NCI-H526 (cell line): ENCODE measurements at regions not wholly inside any gene's neighbourhood (a gene's known extent, or its start where the extent isn't known, plus 50 kb on each side); places are given as distances from the start of the nearest gene placed in this dataset.
"Not testable (repeated sequence)": the region's sequence is repeated elsewhere in the genome, so short reads cannot be mapped to it uniquely, and the experiment has no call there.

Experiments used
- DNase-seq, 2 experiments: peaks; one replicate each; lab custom pipeline; 2025; lab: John Stamatoyannopoulos, UW

- no peak for DNase-seq
Measured at GRCh38 chr2:145910416-145910815, 1390.5 kb upstream of the ZEB2 start.

DNA sequence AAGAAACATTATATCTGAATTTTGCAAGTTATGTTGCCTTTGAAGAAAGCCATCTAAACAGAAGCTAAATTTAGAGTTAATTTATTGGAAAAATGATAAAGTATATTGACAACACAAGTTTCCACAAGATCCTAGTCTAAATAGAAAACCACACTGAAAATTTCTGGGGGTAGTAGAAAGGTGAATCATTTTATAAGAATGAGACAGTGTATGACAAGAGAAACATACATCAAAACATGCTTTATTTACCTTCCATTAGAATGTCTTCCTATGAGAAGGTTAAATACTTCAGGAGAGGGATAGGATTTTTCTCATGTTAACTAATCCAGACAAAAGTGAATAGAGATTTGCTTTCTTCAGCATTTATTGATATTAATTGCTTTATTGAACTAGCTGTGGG is 1389.8 kb upstream of the ZEB2 start:
- no peak for DNase-seq

DNA sequence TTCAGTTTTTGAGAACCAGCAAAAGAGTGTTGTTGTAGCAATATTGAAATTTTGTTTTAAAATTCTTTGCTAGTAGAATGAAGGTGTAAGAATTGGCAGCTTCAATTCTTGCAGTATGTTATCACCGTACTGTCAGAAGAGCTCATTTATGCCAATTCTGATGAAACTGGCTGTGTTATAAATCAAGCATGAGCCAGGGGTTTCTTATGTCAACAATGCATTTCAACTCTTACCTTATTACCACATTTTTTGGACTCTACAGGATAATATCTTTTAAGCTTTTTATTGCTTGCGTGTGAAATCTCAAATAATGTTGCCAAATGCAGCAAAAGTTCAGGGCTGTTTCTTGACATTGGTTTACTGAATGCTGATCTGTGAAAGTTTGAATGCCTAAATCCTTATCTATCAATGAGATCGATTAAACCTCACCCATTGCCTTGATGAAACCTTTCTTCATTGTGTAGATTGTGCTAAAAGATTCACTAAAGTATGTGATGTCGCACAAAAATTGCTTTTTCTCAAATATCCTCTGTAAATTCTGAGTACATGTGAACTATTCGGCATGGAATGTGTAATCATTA is 1389.3 kb upstream of the ZEB2 start:
- no peak for DNase-seq

DNA sequence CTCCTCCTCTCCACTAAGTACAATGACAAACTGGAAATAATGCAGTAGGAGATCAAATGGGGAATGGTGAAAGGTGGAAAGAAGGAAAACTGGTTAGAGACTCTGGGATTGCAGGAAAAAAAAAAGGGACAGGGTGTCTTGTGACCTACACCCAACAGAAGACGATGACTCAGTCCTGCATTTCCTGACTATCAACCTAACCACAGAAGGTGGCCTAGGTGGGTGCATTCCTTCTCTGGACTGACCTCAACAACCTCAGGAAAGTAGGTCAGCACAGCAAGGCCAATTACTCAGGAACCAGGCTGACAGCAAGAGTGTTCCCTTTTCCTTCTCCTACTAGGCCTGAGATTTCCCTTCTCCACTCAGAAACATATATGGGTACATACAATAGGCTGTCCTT is 1386.4 kb upstream of the ZEB2 start:
- DNase-seq, result no peak

DNA sequence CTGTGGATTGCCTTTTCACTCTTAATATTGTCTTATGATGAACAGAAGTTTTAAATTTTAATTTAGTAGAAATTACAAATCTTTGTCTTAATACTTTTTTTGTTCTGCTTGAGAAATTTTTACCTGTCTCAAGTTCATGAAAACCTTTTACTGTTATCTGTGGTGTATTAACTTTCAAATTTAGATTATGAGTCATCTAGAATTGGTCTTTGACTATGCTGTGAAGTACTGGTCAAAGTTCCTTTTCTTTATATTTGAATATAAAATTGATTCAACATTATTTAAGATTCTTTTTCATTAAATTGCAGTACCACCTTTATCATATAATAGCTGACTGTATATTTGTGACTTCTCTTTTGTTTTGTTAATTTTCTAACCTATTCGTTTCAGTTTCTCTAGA is 1385.5 kb upstream of the ZEB2 start:
- no peak for DNase-seq

GRCh38 chr2:145897151-145897550 is 1377.2 kb upstream of the ZEB2 start:
- no peak for DNase-seq

DNA sequence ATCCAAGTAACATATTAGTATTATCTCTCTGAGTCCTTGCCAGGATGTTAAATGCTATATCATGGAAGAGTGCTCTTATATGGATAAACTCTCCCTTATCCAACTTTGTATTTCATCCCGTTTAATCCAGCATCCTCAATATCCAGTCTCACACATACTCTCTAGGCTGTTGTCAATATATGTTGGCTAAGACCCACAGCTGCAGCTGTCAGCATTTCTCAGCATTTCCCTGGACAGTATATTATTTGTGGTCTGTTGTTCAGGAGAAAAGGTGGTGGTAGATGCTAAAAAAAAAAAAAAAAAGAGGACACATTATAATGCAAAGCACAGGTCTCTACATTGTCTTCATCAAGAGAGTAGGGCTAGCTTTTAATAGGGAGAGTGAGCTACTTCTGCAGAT is 1368.0 kb upstream of the ZEB2 start:
- DNase-seq, result no peak

GRCh38 chr2:145880997-145881396 is 1361.1 kb upstream of the ZEB2 start:
- not testable (repeated sequence) for DNase-seq

DNA sequence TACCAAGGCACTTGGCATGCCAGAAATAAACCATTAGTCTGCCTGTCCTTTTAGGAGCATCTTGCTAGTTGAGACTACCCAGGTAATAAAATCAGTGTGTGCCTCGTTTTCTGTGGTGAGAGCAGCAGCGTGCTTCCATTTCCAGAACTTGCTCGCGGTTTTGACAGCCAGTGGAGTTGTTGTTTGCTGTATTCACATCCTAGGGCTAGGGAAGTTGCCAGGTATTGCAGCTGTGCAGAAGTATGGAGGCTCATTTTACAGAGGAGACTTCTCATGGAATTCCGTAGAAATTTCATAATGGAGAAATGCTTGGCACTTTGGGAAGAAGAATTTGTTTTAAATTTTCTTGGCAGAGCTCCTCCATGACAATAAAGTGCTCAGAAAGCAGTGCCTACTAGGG is 1355.1 kb upstream of the ZEB2 start:
- no peak for DNase-seq

DNA sequence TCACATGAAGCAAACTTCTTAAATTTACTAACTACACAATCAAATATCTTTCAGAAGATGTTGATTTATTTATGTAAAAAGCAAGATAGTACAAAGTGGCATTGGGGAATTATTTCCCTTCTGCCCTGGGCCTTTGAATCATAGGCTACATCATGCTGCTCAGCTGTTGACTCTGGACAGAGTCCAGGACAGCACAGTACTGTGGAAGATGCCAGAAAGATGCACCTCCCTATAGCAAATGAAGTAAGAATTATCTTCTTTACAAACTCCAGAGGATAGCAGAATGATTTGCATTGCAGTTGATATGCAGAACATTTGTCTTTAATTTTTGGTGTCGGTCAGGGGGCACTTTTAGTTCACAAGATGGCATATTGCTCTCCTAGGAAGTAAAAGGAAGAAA is 1354.5 kb upstream of the ZEB2 start:
- no peak for DNase-seq

DNA sequence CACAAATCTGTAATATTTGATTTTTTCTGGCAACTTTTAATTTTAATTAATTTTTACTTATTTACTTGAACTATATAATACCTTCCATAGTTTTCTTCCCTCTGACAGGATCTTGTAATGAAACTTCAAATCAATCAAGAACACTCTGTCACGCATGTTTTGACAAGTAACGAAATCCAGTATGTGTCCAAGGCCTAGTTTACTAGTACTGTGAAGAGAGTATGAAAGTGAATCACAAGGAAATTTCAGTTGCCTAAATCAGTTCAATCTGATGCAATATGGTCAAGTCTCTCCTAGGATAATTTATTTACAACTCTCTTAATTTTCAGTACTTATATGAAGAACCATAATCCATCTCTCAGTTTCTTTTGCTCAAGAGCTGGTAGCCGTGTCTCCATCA is 1344.6 kb upstream of the ZEB2 start:
- no peak for DNase-seq

DNA sequence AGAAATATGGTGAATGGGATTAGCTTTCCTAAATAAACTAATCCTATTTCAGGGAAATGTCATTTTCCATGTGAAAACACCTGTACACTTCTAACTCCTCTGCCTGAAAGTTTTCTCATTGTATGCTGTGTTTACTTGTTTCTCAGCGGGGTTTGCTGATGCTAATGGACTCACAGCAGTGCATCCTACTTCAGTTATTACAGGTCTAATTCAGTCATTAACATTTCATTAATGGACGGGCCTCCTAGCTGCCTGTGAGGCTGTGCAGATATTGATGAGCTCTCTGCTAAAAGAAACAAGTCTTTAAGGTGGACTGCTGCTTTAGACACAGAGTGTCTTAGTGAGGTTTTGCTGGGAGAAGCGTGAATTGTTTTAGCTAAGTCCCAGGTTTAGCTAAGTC is 1342.0 kb upstream of the ZEB2 start:
- DNase-seq, result no peak

GRCh38 chr2:145860083-145860482 is 1340.2 kb upstream of the ZEB2 start:
- DNase-seq, result no peak

- DNase-seq, result no peak
Measured at GRCh38 chr2:145855142-145855541, 1335.2 kb upstream of the ZEB2 start.

DNA sequence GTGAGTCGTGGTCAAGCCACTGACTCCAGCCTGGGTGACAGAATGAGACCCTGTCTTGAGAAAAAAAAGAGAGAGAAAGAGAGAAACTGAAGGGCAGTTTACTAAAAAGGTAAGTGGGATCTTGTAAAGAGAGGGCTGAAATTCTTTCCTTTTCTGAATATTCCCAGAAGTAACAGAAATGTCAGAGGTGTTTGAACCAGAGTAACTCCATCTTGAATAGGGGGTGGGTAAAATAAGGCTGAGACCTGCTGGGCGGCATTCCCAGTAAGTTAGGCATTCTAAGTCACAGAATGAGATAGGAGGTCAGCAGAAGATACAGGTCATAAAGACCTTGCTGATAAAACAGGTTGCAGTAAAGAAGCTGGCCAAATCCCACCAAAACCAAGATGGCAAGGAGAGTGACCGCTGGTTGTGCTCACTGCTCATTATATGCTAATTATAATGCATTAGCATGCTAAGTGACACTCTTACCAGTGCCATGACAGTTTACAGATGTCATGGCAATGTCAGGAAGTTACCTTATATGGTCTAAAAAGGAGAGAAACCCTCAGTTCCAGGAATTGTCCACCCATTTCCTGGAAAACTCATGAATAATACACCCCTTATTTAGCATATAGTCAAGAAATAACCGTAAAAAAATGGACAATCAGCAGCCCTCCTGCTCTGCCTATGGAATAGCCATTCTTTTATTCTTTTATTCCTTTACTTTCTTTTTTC is 1334.3 kb upstream of the ZEB2 start:
- no peak for DNase-seq

GRCh38 chr2:145851730-145852129 is 1331.8 kb upstream of the ZEB2 start:
- DNase-seq, result no peak

DNA sequence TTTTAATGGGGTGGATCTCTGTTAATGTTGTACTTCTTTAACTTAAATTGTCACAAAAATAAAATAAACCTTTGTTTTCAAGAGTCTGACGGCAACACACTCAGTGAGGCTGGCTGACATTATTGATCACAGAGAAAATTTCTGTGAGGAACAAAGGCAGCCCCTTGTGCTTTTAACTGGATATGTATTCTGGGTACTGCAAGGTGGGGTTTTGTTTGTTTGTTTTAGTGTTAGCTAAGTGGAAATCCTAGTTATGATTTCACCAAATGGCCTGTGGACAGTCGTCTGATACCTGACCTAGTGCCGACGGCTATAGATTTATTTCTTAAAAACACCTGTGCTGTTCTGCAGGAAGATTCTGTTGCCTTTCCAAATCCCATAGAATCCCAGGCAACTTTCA is 1329.5 kb upstream of the ZEB2 start:
- DNase-seq, result no peak

DNA sequence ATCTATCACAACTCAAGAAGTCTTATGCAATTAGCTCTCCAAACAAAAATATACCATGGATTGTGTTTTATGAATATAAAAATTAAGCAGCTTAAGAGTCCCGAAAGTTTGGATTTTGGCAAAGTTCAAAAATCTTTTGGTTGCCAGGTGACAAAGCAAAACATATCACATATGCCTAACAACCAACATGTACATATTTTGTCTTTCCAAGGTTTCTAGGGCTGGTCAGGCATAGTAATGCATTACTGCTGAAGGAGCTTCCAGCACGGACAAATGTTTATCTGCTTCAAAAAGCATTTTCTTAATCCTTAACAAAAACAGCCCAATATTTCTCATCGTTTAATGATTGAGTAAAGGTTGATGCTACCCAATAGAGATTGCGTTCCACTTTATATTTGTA is 1327.1 kb upstream of the ZEB2 start:
- DNase-seq, result no peak

DNA sequence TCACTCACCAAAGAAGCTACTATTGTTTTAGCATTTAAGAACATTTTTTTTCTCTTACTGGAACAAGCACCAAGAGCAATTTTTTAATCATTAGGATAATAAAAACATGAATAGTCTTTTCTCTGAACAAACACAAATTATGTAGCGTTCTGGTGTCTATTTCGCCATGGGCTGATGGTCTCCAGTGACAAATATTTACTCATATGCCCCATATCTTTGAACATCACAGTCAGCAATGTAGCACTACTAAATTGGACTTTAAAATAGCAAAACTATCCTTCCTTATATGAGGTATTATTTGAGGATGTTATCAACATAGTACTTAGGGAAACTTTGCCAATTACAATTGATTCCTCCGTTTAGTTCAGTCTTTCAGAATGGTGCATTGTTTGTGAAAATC is 1326.0 kb upstream of the ZEB2 start:
- no peak for DNase-seq

- DNase-seq, result peak in 1 of 2 experiments; percentile 28
Measured at GRCh38 chr2:145845207-145845894, 1325.4 kb upstream of the ZEB2 start.

- DNase-seq, result no peak
Measured at GRCh38 chr2:145841973-145842372, 1322.1 kb upstream of the ZEB2 start.

GRCh38 chr2:145836986-145837385 is 1317.1 kb upstream of the ZEB2 start:
- no peak for DNase-seq

GRCh38 chr2:145835665-145836064 is 1315.7 kb upstream of the ZEB2 start:
- DNase-seq, result no peak

DNA sequence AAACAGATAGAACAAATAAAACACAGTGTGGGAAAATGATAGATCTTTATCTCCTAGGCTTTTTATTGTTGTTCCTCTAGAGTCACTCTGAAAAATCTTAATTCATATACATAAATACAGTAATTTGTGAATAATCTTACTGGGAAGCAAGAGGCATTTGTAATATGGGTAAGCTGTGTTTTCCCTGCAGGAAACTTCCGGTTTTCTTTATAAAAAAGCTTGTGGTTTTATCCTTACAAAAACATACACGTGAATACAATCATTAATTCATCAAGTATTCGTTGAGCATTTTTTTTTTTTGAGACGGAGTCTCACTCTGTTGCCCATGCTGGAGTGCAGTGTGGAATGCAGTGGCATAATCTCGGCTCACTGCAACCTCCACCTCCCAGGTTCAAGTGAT is 1312.8 kb upstream of the ZEB2 start:
- no peak for DNase-seq
